ENCODE measurements at regions not wholly inside any gene's neighbourhood (a gene's known extent, or its start where the extent isn't known, plus 50 kb on each side); places are given as distances from the start of the nearest gene placed in this dataset.

DNA sequence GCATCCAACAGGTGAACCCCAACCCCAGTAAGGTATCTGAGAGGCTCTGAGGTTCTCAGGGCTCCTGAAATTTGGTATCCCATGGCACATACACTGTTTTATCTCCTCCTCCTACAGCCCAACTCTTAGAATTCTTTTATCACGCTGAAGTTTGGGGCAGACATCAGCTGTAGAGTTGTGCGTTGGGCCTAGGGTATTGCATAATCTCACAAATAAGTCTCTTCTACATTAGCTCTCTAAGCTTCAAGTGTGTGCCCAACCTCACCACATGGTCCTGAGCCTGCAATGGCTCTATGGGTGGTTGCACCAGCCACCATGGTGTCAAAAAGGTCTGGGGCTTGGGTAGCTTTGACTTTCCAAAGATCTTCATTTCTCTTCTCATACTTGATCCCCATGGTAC is 603.0 kb downstream of the BUD13 start:
- Mint-ChIP-seq H3K36me3 (ENCODE audit: low read depth) (no peaks in the 10 kb centered on the region), H3K9me3 (no peaks in the 10 kb centered on the region), H3K4me3 (no peak overlapping the region), H3K27me3 (ENCODE audit: insufficient read depth) (peaks cover 75% of the 10 kb centered on the region), H3K4me1 (peaks cover 42% of the 10 kb centered on the region), H3K27ac (no peak overlapping the region)
- H3K27ac ChIP-seq (ENCODE audit: low read depth, low read length): no peak overlapping the region
- peak; percentile 9 for DNase-seq
- H3K9ac ChIP-seq (ENCODE audit: extremely low read depth, low read length, poor library complexity, severe bottlenecking): no peak overlapping the region
- no peak for TF ChIP-seq CTCF (conservative IDR thresholded peaks at IDR 0.05)
- no peaks in the 10 kb centered on the region for H3K9me3 ChIP-seq (ENCODE audit: control insufficient read depth, low read length)
- no peak overlapping the region for H3K4me3 ChIP-seq (ENCODE audit: low read length)
- no peaks in the 10 kb centered on the region for H3K36me3 ChIP-seq (ENCODE audit: control insufficient read depth, insufficient read depth, low read length)
- 92 to 100% methylated on average over 1 to 2 of the region's 2 CpGs for WGBS, 2 experiments (ENCODE audit: insufficient coverage in 1 of 2, insufficient read length in 1 of 2)
- H3K4me1 ChIP-seq (ENCODE audit: control insufficient read depth, insufficient read depth, low read length): peaks cover 24% of the 10 kb centered on the region
- peaks cover 60% of the 10 kb centered on the region for H3K27me3 ChIP-seq (ENCODE audit: control insufficient read depth, insufficient read depth, low read length, poor library complexity, severe bottlenecking)

DNA sequence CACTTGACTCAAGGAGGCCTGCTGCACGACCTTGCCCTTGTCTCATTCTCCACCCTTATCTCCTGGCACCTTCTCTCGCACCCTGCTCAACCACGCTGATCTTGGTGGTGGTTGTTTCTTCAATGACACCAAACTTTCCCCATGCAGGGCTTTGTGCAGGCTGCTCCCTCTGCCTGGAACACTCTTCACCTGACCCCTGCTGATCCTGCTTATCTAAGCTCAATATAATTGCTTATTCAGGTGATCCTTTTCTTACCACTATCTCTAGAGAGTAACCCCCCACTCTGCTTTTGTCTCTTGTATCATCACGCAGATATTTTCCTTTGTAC is 604.4 kb downstream of the BUD13 start:
- 60 to 75% methylated on average over 3 to 4 of the region's 4 CpGs for WGBS, 2 experiments (ENCODE audit: insufficient coverage in 1 of 2, insufficient read length in 1 of 2)
- H3K27ac ChIP-seq (ENCODE audit: low read depth, low read length): no peak overlapping the region
- Mint-ChIP-seq H3K27me3 (ENCODE audit: insufficient read depth) (peaks cover 83% of the 10 kb centered on the region), H3K36me3 (ENCODE audit: low read depth) (no peaks in the 10 kb centered on the region), H3K27ac (no peak overlapping the region), H3K4me1 (peaks cover 32% of the 10 kb centered on the region), H3K9me3 (no peaks in the 10 kb centered on the region), H3K4me3 (no peak overlapping the region)
- no peak overlapping the region for H3K4me3 ChIP-seq (ENCODE audit: low read length)
- H3K9ac ChIP-seq (ENCODE audit: extremely low read depth, low read length, poor library complexity, severe bottlenecking): no peak overlapping the region
- no peaks in the 10 kb centered on the region for H3K36me3 ChIP-seq (ENCODE audit: control insufficient read depth, insufficient read depth, low read length)
- peaks cover 73% of the 10 kb centered on the region for H3K27me3 ChIP-seq (ENCODE audit: control insufficient read depth, insufficient read depth, low read length, poor library complexity, severe bottlenecking)
- H3K4me1 ChIP-seq (ENCODE audit: control insufficient read depth, insufficient read depth, low read length): peaks cover 16% of the 10 kb centered on the region
- peak; percentile 52 for DNase-seq
- TF ChIP-seq CTCF (conservative IDR thresholded peaks at IDR 0.05): no peak
- H3K9me3 ChIP-seq (ENCODE audit: control insufficient read depth, low read length): no peaks in the 10 kb centered on the region

DNA sequence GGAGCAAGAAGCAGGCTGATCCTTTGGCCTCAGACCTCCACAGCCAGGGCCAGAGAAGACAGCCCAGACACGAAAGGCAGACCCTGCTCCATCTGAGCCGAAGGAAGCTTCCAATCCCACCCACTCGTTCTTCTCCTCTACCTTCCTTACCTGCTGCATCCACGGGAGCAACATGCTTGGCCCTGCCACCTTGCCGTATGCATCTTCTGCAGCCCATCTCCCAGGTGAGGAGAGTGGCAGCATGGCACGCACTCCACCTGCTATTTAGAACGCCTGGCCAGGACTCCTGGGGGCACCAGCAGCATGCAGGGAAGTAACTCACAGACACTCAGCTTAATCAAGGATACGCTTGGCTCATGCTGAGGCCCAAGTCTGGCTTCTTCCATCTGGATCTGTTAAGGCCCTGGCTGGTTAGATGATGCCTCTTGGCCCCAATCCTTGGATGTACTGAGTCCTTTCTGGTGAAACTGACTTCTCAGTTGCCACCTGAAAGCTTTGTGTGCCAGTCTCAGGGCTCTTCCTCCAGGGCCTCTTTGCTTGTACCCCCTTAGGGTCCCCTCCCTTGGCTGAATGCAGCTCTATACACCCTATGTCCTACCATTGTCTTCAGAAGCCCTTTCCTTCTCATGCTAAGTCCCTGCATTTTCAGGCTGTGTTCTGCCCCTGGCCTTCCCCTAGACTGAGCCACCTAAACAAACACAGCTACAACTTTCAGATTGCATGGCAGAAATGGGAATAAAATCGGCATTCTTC is 604.9 kb downstream of the BUD13 start:
- Mint-ChIP-seq H3K4me3 (no peak overlapping the region), H3K27ac (no peak overlapping the region), H3K36me3 (ENCODE audit: low read depth) (no peaks in the 10 kb centered on the region), H3K27me3 (ENCODE audit: insufficient read depth) (peaks cover 83% of the 10 kb centered on the region), H3K4me1 (peaks cover 32% of the 10 kb centered on the region), H3K9me3 (no peaks in the 10 kb centered on the region)
- H3K4me1 ChIP-seq (ENCODE audit: control insufficient read depth, insufficient read depth, low read length): peaks cover 16% of the 10 kb centered on the region
- no peak overlapping the region for H3K27ac ChIP-seq (ENCODE audit: low read depth, low read length)
- peak; percentile 44 for DNase-seq
- no peak for TF ChIP-seq CTCF (conservative IDR thresholded peaks at IDR 0.05)
- H3K36me3 ChIP-seq (ENCODE audit: control insufficient read depth, insufficient read depth, low read length): no peaks in the 10 kb centered on the region
- H3K9ac ChIP-seq (ENCODE audit: extremely low read depth, low read length, poor library complexity, severe bottlenecking): no peak overlapping the region
- peaks cover 72% of the 10 kb centered on the region for H3K27me3 ChIP-seq (ENCODE audit: control insufficient read depth, insufficient read depth, low read length, poor library complexity, severe bottlenecking)
- no peaks in the 10 kb centered on the region for H3K9me3 ChIP-seq (ENCODE audit: control insufficient read depth, low read length)
- no peak overlapping the region for H3K4me3 ChIP-seq (ENCODE audit: low read length)
- WGBS, 2 experiments (ENCODE audit: insufficient coverage in 1 of 2, insufficient read length in 1 of 2): 92 to 94% methylated on average over 6 to 9 of the region's 9 CpGs

All from endodermal cell (in vitro differentiated cells).